GM18873 (cell line): ENCODE measurements at regions not wholly inside any gene's neighbourhood (a gene's known extent, or its start where the extent isn't known, plus 50 kb on each side); places are given as distances from the start of the nearest gene placed in this dataset.

Experiments used
- ATAC-seq: cut with Tn5 transposase; IDR thresholded peaks from one replicate; pipeline ENCODE4 v1.9.1; 2021; ENCODE audit warnings: mild to moderate bottlenecking, moderate library complexity, moderate number of reproducible peaks; ENCODE audit not compliant: unreplicated experiment, low FRiP score

GRCh38 chr20:52665441-52665840, 306.7 kb upstream of the TSHZ2 start:
- no peak for ATAC-seq

GRCh38 chr20:52655395-52655794, 316.8 kb upstream of the TSHZ2 start:
- no peak for ATAC-seq

- ATAC-seq = no peak
These were observed 317.6 kb upstream of the TSHZ2 start for GRCh38 chr20:52654567-52654966.

- ATAC-seq = no peak
These were observed 319.9 kb upstream of the TSHZ2 start for GRCh38 chr20:52652271-52652670.

GRCh38 chr20:52649727-52650126, 322.4 kb upstream of the TSHZ2 start:
- no peak for ATAC-seq

- ATAC-seq = no peak
These were observed 326.3 kb upstream of the TSHZ2 start for GRCh38 chr20:52645822-52646221.

GRCh38 chr20:52643034-52643433, 329.1 kb upstream of the TSHZ2 start:
- ATAC-seq = no peak

- no peak for ATAC-seq
These were observed 335.0 kb upstream of the TSHZ2 start for GRCh38 chr20:52637201-52637600.

- ATAC-seq = no peak
These were observed 340.7 kb upstream of the TSHZ2 start for GRCh38 chr20:52631469-52631868.

- no peak for ATAC-seq
These were observed 342.0 kb upstream of the TSHZ2 start for GRCh38 chr20:52630138-52630537.

- no peak for ATAC-seq
These were observed 347.9 kb upstream of the TSHZ2 start for GRCh38 chr20:52624281-52624680.

GRCh38 chr20:52622081-52622480, 350.1 kb upstream of the TSHZ2 start:
- ATAC-seq = no peak

GRCh38 chr20:52621401-52621800, 350.8 kb upstream of the TSHZ2 start:
- no peak for ATAC-seq

- ATAC-seq = no peak
These were observed 352.5 kb upstream of the TSHZ2 start for GRCh38 chr20:52619671-52620070.

- no peak for ATAC-seq
These were observed 353.1 kb upstream of the TSHZ2 start for GRCh38 chr20:52619101-52619500.

- no peak for ATAC-seq
These were observed 355.5 kb upstream of the TSHZ2 start for GRCh38 chr20:52616629-52617028.

- ATAC-seq = no peak
These were observed 357.9 kb upstream of the TSHZ2 start for GRCh38 chr20:52614051-52614863.

GRCh38 chr20:52612046-52612632, 360.0 kb upstream of the TSHZ2 start:
- no peak for ATAC-seq

GRCh38 chr20:52610749-52611148, 361.4 kb upstream of the TSHZ2 start:
- ATAC-seq = no peak

GRCh38 chr20:52601295-52601971, 370.7 kb upstream of the TSHZ2 start:
- no peak for ATAC-seq

- ATAC-seq = no peak
These were observed 375.9 kb upstream of the TSHZ2 start for GRCh38 chr20:52596256-52596655.

- ATAC-seq = no peak
These were observed 376.6 kb upstream of the TSHZ2 start for GRCh38 chr20:52595518-52595917.
